Adrenal gland (tissue), 9 donors: ENCODE measurements at regions not wholly inside any gene's neighbourhood (a gene's known extent, or its start where the extent isn't known, plus 50 kb on each side); places are given as distances from the start of the nearest gene placed in this dataset.

Experiments used
- DNase-seq, 7 donors: peaks; one replicate each; pipeline ENCODE4 v3.0.0-alpha.2; 2019 to 2020
- H3K27ac ChIP-seq, 5 donors: fragments of 200-600 bp; sonication (generic) in 4 of 5; 1 replicate in 3 of 5; 2 replicates in 2 of 5; pipeline versions ENCODE4 v1.5.1 to v1.8.0; 2016 to 2020; ENCODE audit warnings: mild to moderate bottlenecking in 1 of 5
- H3K27me3 ChIP-seq: fragments of 200-600 bp; 2 replicates; pipeline ENCODE4 v1.8.0; 2021
- H3K36me3 ChIP-seq, 2 donors: fragments of 200-600 bp; replicated peaks in 1 of 2; 1 replicate in 1 of 2; 2 replicates in 1 of 2; pipeline versions ENCODE4 v1.5.1 to v1.8.0; 2018 to 2022
- H3K4me1 ChIP-seq, 2 donors: fragments of 200-600 bp; replicated peaks in 1 of 2; 1 replicate in 1 of 2; 2 replicates in 1 of 2; pipeline versions ENCODE4 v1.5.1 to v1.8.0; 2018 to 2021
- H3K4me3 ChIP-seq, 4 donors: fragments of 200-600 bp; sonication (generic) in 3 of 4; one replicate each; pipeline ENCODE4 v1.5.1; 2016 to 2018
- H3K9me3 ChIP-seq, 3 donors: fragments of 200-600 bp; sonication (generic) in 1 of 3; replicated peaks in 1 of 3; 1 replicate in 2 of 3; 2 replicates in 1 of 3; pipeline versions ENCODE4 v1.5.1 to v1.8.0; 2016 to 2021
- POLR2A ChIP-seq, 2 donors: fragments of 450-650 bp; IDR thresholded peaks; one replicate each; pipeline ENCODE4 v1.6.1; 2017; ENCODE audit warnings: antibody characterized with exemption in 2 of 2, mild to moderate bottlenecking in 2 of 2, moderate library complexity in 1 of 2
- WGBS, 4 donors: extraction: QIAGEN DNeasy Blood & Tissue Kit in 2 of 4; methylation state at CpG; one replicate each; pipeline versions ENCODE4 v1.1.5 to v1.1.7; 2013 to 2017; 5-methylcytosine and 5-hydroxymethylcytosine counted together
- intact Hi-C, 2 donors: fragments of 100-400 bp; cut with DNase I; formaldehyde crosslinking; loops; one replicate each; pipeline versions ENCODE4 v1.14.1 to v1.15.0; 2022 to 2023
- TF ChIP-seq, protein P1 (sequence below), 6 experiments: fragments of 450-650 bp in 4 of 6; fragments of 200-600 bp in 2 of 6; sonication (generic) in 1 of 6; IDR thresholded peaks; 1 replicate in 5 of 6; 2 replicates in 1 of 6; pipeline versions ENCODE4 v1.5.1 to v1.8.0; 2016 to 2021; ENCODE audit warnings: antibody characterized with exemption in 6 of 6, mild to moderate bottlenecking in 2 of 6, moderate library complexity in 1 of 6
- donor health status: healthy with polysubstance abuse.
- donor health status: Bipolar disorder and iron deficiency.
- donor health status: DM: yes; HTN: yes; CAD: no.
- donor health status: DM: no; HTN: no; CAD: no.
- donor health status: DM: no; HTN: no; CAD: no.

DNA sequence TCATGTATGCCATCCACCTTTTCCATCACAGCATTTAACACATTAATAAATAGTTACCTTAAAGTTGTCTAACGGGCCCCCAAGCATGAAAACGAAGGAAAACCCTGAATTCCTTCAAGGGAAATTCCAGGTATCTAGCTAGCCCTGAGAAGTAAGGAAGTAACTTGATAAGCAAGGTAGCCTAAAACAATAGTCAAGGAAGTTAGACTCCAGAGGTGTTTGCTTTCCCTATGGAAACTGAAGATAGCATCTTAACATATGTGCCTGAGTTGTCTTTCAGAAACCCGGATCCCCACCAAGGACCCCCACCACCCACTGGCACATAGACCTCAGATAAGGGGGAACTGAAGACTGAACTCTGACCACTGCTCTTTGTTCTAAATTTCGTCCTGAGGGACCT lies 127.4 kb downstream of the TBXT start:
- WGBS, 4 donors, result 40 to 56% (median 45%) methylated on average over 4 of the region's 4 CpGs
- TF ChIP-seq, protein P1, sequence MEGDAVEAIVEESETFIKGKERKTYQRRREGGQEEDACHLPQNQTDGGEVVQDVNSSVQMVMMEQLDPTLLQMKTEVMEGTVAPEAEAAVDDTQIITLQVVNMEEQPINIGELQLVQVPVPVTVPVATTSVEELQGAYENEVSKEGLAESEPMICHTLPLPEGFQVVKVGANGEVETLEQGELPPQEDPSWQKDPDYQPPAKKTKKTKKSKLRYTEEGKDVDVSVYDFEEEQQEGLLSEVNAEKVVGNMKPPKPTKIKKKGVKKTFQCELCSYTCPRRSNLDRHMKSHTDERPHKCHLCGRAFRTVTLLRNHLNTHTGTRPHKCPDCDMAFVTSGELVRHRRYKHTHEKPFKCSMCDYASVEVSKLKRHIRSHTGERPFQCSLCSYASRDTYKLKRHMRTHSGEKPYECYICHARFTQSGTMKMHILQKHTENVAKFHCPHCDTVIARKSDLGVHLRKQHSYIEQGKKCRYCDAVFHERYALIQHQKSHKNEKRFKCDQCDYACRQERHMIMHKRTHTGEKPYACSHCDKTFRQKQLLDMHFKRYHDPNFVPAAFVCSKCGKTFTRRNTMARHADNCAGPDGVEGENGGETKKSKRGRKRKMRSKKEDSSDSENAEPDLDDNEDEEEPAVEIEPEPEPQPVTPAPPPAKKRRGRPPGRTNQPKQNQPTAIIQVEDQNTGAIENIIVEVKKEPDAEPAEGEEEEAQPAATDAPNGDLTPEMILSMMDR (IDR thresholded peaks at IDR 0.05), result no peak
- no peak for TF ChIP-seq POLR2A (IDR thresholded peaks at IDR 0.05)
- Histone ChIP-seq H3K4me1 (no peaks in the 10 kb centered on the region), H3K27ac (no peak overlapping the region), H3K27me3 (no peaks in the 10 kb centered on the region), H3K9me3 (no peaks in the 10 kb centered on the region), H3K36me3 (no peaks in the 10 kb centered on the region), H3K4me3 (no peak overlapping the region)
- DNase-seq, result no peak
- intact Hi-C loops, result no loop called here

DNA sequence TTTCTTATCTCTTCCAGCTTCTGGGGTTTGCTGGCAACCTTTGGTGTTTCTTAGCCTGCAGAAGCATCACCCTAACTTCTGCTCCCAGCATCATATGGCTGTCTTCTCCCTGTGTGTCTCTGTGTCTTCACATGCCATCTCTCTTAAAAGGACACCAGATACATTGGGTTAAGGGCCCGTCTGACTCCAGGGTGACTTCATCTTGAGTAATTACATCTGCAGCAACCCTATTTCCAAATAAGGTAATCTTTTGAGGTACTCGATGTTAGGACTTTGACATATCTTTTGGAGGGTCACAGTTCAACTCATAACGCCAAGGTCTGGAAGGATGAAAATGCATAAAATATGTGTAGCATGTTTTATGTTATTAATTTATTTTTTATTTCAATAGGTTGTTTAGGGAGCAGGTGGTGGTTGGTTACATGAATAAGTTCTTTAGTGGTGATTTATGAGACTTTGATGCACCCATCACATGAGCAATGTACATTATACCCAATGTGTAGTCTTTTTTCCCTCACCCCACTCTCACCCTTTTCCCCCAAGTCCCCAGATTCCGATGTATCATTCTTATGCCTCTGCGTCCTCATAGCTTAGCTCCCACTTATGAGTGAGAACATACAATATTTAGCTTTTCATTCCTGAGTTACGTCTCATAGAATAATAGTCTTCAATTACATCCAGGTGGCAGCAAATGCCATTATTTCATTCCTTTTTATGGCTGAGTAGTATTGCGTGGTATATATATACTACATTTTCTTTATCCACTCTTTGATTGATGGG lies 131.1 kb downstream of the TBXT start:
- intact Hi-C loops, result no loop called here
- no peaks in the 10 kb centered on the region for H3K9me3 ChIP-seq
- no peak overlapping the region for H3K4me3 ChIP-seq
- WGBS, 4 donors, result 67 to 75% (median 72%) methylated on average over 7 of the region's 7 CpGs
- H3K27ac ChIP-seq, result no peak overlapping the region
- no peaks in the 10 kb centered on the region for H3K27me3 ChIP-seq
- no peak for DNase-seq
- TF ChIP-seq, protein P1 (IDR thresholded peaks at IDR 0.05), result no peak
- TF ChIP-seq POLR2A (IDR thresholded peaks at IDR 0.05), result no peak
- no peaks in the 10 kb centered on the region for H3K4me1 ChIP-seq
- no peaks in the 10 kb centered on the region for H3K36me3 ChIP-seq

DNA sequence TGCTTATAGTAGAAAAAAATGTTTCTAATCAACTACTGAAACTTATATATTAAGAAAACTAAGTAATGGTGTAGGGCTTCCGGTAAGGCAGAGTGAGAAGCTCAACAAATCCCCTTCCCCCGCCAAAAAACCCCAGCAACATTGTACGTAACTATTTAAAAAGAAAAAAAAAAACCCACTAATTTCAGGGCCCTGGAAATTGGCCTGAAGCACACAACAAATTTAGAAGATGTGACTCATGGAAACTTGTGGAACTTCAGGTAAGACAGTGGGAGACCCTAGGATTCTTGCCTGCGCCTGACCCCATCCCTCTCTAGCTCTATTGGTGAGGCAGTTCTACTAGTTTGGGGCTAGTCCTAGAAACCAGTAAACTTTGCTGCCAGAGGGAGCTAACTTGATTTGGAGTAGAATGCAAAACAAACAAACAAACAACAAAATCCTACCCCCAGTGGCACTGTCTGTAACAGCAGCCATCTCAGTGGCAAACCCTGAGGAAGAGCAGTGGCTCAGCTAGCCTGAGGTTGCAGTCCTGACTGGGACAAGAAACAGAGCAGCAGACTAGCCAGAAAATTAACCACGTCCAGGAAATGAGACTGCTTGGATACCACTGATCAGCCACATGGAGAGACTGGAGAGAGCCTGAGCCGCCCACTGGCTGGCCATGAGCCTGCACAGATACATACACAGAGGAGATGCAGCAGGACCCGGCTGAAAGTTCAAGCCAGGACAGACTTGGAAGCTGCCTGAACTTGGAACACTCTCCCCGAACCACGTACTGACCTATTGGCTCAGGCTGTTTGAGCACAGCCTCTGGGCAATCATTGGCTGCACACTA lies 135.1 kb downstream of the TBXT start:
- intact Hi-C loops, result no loop called here

DNA sequence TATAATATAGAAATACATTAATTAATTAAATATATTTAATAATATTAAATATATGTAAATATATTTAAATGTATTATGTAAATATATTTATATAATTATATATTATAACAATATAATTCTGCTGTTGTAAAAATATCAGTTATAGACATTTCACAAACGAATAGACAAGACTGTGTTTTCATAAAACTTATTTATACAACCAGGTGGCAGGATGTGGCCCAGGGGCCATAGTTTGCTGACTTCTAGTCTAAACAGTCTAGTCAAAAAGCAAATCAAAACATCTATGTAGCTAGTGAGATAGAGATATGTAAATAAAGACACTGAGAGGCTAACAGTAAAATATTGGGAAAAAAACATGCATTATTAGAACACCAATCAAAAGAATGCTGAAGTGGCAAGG lies 136.4 kb downstream of the TBXT start:
- no peak for DNase-seq
- Histone ChIP-seq H3K27me3 (no peaks in the 10 kb centered on the region), H3K4me3 (no peak overlapping the region), H3K27ac (no peak overlapping the region), H3K36me3 (no peaks in the 10 kb centered on the region), H3K4me1 (no peaks in the 10 kb centered on the region), H3K9me3 (no peaks in the 10 kb centered on the region)
- WGBS, 4 donors, result 79 to 87% (median 85%) methylated on average over 1 of the region's 1 CpG
- intact Hi-C loops, result no loop called here
- TF ChIP-seq, protein P1 (IDR thresholded peaks at IDR 0.05), result no peak
- no peak for TF ChIP-seq POLR2A (IDR thresholded peaks at IDR 0.05)

More for the DNA sequence above, 135.1 kb downstream of the TBXT start:
- H3K9me3 ChIP-seq, result no peaks in the 10 kb centered on the region
- no peak for TF ChIP-seq POLR2A (IDR thresholded peaks at IDR 0.05)
- TF ChIP-seq, protein P1 (IDR thresholded peaks at IDR 0.05), result peak in 4 of 6 experiments; percentile 18 to 42 (median 37)
- peak in 6 of 7 donors; percentile 31 to 82 (median 52) for DNase-seq
- H3K4me1 ChIP-seq, result no peaks in the 10 kb centered on the region
- H3K4me3 ChIP-seq, result no peak overlapping the region
- H3K27me3 ChIP-seq, result no peaks in the 10 kb centered on the region
- peak overlapping the region in 1 of 5 donors; percentile 5 for H3K27ac ChIP-seq
- 57 to 66% (median 58%) methylated on average over 8 to 9 of the region's 9 CpGs for WGBS, 4 donors
- no peaks in the 10 kb centered on the region for H3K36me3 ChIP-seq
